HG02610 (cell line): ENCODE measurements at regions not wholly inside any gene's neighbourhood (a gene's known extent, or its start where the extent isn't known, plus 50 kb on each side); places are given as distances from the start of the nearest gene placed in this dataset.
A peak's percentile ranks its signal among the peaks of the same experiment; 100 is the strongest.
"Not testable (repeated sequence)": the region's sequence is repeated elsewhere in the genome, so short reads cannot be mapped to it uniquely, and the experiment has no call there.

ENCODE experiments used
- ATAC-seq: cut with Tn5 transposase; IDR thresholded peaks from one replicate; pipeline ENCODE4 v1.9.1; 2021; ENCODE audit warnings: mild to moderate bottlenecking, moderate library complexity; ENCODE audit not compliant: unreplicated experiment

DNA sequence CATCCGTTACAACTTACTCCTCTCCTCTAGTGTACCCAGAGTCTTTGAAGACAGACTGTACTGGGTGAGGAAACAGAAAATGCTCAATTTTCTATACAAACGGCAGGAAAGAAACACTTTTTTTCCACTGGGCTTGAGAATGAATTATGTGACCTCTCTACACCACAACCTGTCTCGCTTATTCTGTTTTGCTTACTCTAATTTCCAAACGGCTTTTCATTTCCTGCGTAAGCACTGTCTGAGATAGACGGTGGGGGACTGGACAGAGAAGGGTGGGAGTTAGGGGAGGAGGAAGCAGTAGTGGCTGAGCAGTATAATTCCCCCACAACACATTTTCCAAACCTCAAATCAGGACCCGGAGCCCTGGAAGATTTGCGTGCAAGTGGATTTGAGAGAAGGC is 191.4 kb upstream of the SDK2 start:
- ATAC-seq: no peak

- no peak for ATAC-seq
These were observed 194.6 kb upstream of the SDK2 start for GRCh38 chr17:73838815-73839214.

GRCh38 chr17:73840829-73841228 is 196.6 kb upstream of the SDK2 start:
- no peak for ATAC-seq

DNA sequence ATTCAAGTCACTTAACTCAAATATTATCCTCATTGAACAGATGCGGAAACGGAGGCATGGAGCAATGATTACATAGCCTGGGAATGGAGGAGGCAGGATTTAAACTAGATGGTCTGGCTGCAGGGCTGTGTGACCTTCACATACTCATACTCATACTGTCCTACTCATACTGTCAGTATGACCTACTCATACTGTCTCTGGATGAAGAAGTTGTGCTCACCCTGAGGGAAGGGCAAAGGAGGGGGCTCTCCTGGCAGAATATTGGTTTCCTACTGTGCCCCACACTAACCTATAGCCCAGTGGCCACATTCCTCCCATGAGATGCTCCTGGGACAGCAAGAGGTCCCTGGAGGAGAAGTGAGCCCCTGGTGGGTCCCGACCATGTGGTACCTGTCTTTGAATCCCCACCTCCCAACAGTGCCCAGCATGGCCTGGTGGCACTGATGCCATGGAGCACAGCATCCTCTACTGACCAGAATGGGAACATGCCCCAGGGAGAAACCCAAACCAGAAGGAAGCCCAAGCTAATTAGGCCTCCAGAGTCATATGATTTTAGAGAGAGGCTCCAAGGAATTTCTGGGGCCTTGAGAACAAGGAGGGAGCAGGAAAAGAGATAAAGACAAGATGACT is 197.3 kb upstream of the SDK2 start:
- ATAC-seq: no peak

DNA sequence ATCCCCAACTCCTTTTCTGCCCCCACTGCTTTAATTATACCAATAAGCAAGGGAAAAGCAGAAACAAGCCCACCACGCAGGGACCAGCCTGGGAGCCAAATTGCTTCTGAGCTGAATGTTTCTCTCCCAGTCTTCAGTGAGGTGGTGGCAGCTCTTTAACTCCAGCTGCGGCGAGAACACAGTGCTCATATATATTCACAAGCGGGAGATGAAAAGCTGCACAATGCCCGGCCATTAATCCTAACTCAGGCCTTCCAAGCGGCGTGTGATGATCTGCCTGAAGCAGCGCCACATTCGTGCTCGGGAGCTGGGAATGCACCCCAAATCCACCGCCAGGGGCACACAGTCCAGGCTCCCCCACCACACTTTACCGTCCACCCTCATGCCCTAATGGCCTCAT is 203.7 kb upstream of the SDK2 start:
- no peak for ATAC-seq

GRCh38 chr17:73850426-73850825 is 206.2 kb upstream of the SDK2 start:
- no peak for ATAC-seq

- ATAC-seq: no peak
These were observed 206.8 kb upstream of the SDK2 start for GRCh38 chr17:73851091-73851490.

DNA sequence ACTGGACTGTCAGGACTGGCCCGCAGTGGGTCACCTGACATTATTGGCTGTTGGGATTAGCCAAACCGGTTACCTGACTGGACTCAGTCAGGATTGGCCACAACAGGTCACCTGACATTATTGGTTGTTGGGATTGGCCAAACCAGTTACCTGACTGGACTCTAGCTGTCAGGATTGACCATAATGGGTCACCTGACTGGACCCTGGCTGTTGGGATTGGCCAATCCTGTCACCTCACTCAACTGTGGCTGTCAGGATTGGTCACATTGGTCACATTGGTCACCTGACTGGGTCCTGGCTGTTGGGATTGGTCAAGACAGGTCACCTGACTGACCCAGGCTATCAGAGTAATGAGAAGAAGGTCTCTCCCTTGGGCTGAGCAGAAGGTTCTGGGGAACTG is 207.7 kb upstream of the SDK2 start:
- no peak for ATAC-seq

GRCh38 chr17:73855720-73856333 is 211.6 kb upstream of the SDK2 start:
- no peak for ATAC-seq

DNA sequence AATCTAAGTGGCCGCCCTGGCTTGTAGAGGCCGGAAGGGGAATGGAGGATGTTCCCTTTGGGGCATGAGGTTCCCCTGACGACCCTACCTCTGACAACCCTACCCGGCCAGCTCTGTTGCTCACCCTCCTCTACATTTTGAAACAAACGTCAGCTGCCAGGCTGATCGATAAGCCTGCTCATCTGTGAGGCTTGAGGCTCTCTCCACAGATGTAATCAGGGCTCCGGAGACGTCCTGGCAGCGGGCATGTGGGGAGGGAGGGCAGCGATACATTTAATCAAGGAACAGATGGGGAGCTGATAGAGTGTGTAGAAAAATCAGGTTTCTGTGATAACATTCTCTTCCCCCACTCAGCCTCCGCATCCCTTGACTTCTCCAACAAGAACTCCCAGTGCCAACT is 212.3 kb upstream of the SDK2 start:
- no peak for ATAC-seq

DNA sequence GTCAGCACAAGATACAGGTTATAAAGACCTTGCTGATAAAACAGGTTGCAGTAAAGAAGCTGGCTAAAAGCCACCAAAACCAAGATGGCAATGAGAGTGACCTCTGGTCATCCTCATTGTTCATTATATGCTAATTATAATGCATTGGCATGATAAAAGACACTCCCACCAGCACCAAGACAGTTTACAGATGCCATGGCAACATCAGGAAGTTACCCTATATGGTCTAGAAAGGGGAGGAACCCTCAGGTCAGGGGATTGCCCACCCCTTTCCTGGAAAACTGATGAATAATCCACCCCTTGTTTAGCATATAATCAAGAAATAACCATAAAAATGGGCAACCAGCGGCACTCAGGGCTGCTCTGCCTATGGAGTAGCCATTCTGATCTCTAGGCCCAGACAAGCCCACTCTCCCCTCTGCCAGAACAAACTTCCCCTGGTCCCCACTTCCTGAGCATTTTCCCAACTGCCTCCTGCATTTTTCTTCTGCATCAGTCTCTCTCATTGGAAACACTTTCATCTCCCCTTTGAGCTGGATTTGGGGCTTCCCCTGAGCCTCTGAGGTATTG is 215.3 kb upstream of the SDK2 start:
- ATAC-seq: not testable (repeated sequence)

DNA sequence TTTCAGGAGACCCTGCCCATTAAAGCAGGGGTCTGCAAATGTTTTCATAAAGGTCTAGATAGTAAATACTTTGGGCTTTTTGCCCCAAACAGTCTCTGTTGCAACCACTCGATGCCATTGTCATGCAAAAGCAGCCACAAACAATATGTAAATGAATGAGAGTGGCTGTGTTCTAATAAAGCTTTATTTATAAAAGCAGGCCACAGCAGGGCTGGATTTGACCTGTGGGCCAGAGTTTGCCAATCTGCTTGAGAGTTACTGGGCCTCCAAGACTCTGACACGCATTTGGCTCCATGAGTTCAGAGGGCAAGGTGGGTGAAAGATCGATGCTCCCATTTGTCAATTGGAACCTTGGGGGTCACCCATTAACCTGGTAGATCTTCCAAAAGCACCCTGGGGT is 217.3 kb upstream of the SDK2 start:
- no peak for ATAC-seq

DNA sequence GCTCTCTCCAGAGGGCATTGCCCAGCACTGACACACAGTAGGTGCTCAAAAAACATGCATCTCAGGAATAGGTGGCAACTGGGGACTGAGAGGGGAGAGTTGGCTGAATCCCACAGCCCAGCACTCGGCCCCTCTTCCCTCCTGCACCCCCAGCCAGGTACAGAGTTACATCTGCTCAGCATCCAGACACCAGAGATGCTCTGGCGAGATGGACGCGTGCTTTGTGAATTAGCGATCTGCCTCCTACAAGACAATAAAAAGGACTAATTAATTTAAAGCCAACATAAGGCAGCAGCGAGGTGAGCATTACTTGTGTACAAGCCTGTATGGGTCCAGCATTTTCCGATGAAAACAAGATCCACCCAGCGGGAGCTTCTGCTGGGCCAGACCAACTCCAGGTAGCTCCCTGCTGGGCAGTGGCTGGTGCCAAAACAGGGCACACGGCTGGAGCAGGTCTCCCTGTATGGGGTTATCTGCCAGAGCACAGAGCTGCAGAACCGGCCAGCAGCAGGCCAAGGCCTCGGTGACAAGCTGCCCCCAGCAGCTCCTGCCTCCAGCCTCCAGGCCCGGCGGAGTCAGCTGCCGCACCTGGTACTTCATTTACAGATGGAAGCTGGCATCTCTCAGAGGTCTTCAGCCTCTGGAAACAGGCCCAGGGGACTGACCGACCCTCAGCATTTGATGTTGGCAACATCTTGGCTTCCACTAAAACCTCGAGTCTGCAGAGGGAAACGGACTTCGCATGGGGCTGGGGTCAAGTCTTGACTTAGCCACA is 219.7 kb upstream of the SDK2 start:
- no peak for ATAC-seq

DNA sequence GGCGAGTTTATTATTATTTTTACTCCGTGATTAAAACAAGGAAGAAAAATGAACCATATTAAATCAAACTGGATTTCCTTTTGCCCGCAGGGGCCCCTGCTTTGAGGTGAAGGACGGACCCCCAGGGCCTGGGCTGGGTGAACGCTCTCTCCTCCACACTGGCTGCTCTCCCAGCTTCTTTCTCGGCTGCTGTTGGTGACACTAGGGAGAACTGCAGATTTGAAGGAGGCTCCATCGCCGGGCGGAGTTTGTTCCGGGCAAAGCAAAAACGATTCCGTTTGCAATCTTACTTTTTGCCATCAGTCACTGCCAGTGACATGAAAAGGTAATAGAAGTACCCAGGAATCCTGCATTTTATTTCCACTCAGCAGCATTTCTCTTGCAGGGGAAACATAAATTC is 221.6 kb upstream of the SDK2 start:
- ATAC-seq: no peak

GRCh38 chr17:73867056-73867455 is 222.8 kb upstream of the SDK2 start:
- no peak for ATAC-seq

DNA sequence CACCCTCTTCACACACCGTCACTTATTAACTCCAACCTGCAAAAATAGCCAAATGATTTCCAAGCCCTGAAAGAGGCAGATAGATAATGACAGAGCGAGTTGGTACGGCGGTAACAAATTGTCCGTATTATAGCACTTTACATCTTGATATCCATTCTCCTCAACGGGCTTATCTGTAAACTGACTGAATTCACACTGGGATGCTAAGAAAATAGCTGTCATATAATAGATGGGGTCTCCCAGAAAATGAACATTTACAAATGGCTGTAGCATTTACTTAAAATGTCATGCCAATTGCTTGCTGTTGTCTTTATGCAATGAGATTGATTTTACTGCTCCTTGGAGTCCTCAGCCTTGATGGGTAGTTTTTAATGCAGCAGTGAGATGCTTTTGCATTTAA is 225.8 kb upstream of the SDK2 start:
- ATAC-seq: no peak

DNA sequence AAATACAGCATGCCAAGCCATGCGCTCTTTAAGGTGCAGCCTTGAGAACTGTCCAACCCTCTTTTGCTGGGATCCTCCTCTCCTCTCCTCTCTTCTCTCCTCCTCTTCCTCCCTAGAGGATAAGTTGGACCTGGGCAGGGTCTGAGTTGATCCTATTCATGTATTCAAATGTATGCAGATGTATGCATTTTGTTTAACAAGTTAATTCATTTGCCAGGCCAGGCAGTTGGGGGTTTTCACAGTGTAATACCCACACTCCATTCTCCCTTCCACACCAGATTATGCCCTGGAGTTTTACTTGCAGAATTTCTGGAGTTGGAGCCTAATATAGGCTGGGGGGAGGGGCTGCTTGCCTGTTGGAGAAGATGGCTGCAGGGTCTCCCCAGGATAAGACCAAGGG is 226.2 kb upstream of the SDK2 start:
- no peak for ATAC-seq

DNA sequence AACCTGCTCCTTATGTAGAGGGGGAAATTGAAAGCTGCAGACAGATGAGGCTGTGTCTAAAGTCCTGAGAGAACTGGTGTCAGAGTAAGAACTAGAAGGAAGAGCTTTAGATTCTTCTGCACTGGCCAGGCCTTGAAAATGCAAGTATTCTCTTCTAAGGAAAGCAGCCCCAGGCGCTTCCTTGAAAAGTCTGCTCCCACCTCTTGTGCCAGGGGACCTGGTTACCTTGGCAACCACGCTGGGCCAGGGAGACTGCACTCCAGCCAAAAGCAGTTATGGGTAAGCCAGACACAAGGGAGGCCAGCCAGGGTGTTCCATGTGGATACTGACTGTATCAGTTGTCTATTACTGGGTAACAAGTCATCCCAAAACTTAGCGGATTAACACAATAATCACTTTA is 228.6 kb upstream of the SDK2 start:
- ATAC-seq: no peak

DNA sequence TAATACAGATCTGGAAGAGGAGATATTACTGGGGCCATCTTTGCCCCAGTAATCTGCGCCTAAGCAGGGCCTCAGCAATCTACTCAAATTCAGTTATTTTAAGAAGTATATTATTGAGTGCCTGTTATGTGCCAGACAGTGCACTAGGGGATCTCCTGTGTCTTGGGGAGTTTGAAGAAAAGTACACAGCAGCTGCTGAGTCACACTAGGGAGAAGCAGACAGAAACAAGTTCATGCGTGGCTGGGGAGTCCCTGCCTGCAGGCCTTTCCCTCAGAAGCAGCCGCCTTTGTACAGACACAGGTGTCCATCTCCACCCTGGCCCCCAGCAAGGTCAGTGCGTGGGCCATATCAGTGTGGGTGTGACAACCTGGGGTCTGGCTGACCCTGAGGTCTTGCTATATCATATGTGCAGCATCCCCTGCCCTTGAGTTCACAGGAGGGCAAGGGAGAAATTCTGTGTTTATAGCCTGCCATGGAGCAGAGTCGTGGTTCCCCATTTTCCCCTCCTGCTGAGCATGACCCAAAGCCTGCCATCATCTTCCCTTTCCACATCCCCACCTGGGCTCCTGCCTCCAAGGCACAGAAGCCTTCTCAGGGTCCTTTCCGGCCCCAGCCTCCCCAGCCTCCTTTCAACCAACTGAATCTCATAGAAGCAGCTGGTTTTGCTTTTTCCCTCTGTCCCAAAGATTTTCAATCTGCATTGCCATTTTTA is 229.9 kb upstream of the SDK2 start:
- peak; percentile 90 for ATAC-seq

DNA sequence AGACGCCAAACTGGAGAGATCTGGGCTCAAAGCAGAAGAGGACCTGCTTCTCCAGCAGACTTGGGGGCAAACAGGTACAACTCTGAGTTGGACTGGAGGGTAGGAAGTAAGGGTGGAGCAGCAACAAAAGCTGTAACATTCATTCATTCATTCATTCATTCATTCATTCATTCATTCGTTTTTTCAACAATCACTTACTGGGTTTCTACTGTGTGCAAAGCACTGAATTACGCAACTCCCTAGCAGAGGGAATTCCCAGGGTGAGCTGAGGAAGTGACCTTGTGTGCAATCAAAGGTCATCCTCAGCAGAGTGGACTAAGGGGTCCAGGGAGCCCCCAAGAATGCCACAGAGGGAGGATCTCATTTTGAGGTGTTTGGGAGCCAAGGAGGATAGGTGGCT is 231.1 kb upstream of the SDK2 start:
- no peak for ATAC-seq

GRCh38 chr17:73877962-73878361 is 233.7 kb upstream of the SDK2 start:
- ATAC-seq: no peak
